ENCODE measurements at regions not wholly inside any gene's neighbourhood (a gene's known extent, or its start where the extent isn't known, plus 50 kb on each side); places are given as distances from the start of the nearest gene placed in this dataset.

GRCh38 chr10:131778385-131778784, 122.4 kb upstream of the PPP2R2D start:
- no peak for TF ChIP-seq CTCF (IDR thresholded peaks at IDR 0.05; ENCODE audit: low read depth, low read length)
- no peak for DNase-seq (ENCODE audit: extremely low read depth, low read depth)

- no peak for TF ChIP-seq CTCF (IDR thresholded peaks at IDR 0.05; ENCODE audit: low read depth, low read length)
- DNase-seq (ENCODE audit: extremely low read depth, low read depth) = no peak
Measured at GRCh38 chr10:131778842-131779241, 122.0 kb upstream of the PPP2R2D start.

- no peak for TF ChIP-seq CTCF (IDR thresholded peaks at IDR 0.05; ENCODE audit: low read depth, low read length)
- no peak for DNase-seq (ENCODE audit: extremely low read depth, low read depth)
Measured at GRCh38 chr10:131779661-131780394, 121.0 kb upstream of the PPP2R2D start.

GRCh38 chr10:131781076-131781475, 119.7 kb upstream of the PPP2R2D start:
- TF ChIP-seq CTCF (IDR thresholded peaks at IDR 0.05; ENCODE audit: low read depth, low read length) = no peak
- no peak for DNase-seq (ENCODE audit: extremely low read depth, low read depth)

- no peak for DNase-seq (ENCODE audit: extremely low read depth, low read depth)
- TF ChIP-seq CTCF (IDR thresholded peaks at IDR 0.05; ENCODE audit: low read depth, low read length) = no peak
Measured at GRCh38 chr10:131781791-131782190, 119.0 kb upstream of the PPP2R2D start.

GRCh38 chr10:131784363-131785120, 116.3 kb upstream of the PPP2R2D start:
- no peak for DNase-seq (ENCODE audit: extremely low read depth, low read depth)
- no peak for TF ChIP-seq CTCF (IDR thresholded peaks at IDR 0.05; ENCODE audit: low read depth, low read length)

- no peak for TF ChIP-seq CTCF (IDR thresholded peaks at IDR 0.05; ENCODE audit: low read depth, low read length)
- DNase-seq (ENCODE audit: extremely low read depth, low read depth) = no peak
Measured at GRCh38 chr10:131785121-131785460, 115.7 kb upstream of the PPP2R2D start.
